H9 (cell line): ENCODE measurements at regions not wholly inside any gene's neighbourhood (a gene's known extent, or its start where the extent isn't known, plus 50 kb on each side); places are given as distances from the start of the nearest gene placed in this dataset.

Experiments used
- DNase-seq: peaks from one replicate; pipeline ENCODE4 v3.0.0-alpha.2; 2017
- H2AFZ ChIP-seq: one replicate; pipeline ENCODE4 v1.6.1; 2013; ENCODE audit warnings: mild to moderate bottlenecking, low read length, control low read depth, moderate library complexity
- H2AK5ac ChIP-seq: 2 replicates; pipeline ENCODE4 v1.6.1; 2013; ENCODE audit warnings: low read length, control low read depth, mixed read lengths; ENCODE audit not compliant: insufficient read length
- H2BK120ac ChIP-seq: one replicate; pipeline ENCODE4 v1.6.1; 2013; ENCODE audit warnings: low read depth, mild to moderate bottlenecking, low read length, control low read depth, inconsistent platforms; ENCODE audit not compliant: poor library complexity, severe bottlenecking
- H2BK12ac ChIP-seq: 2 replicates; pipeline ENCODE4 v1.6.1; 2013; ENCODE audit warnings: low read length, control low read depth, mixed read lengths, low read depth; ENCODE audit not compliant: insufficient read length
- H2BK15ac ChIP-seq: 2 replicates; pipeline ENCODE4 v1.6.1; 2013; ENCODE audit warnings: low read depth, low read length, control low read depth
- H2BK20ac ChIP-seq: one replicate; pipeline ENCODE4 v1.6.1; 2013; ENCODE audit warnings: low read depth, mild to moderate bottlenecking, low read length, control low read depth, inconsistent platforms; ENCODE audit not compliant: poor library complexity, severe bottlenecking
- H2BK5ac ChIP-seq: 2 replicates; pipeline ENCODE4 v1.6.1; 2013; ENCODE audit warnings: low read length, control low read depth, mixed read lengths; ENCODE audit not compliant: insufficient read length
- H3K14ac ChIP-seq: 2 replicates; pipeline ENCODE4 v1.6.1; 2013; ENCODE audit warnings: low read length, control low read depth; ENCODE audit not compliant: insufficient read depth
- H3K18ac ChIP-seq: 2 replicates; pipeline ENCODE4 v1.6.1; 2013; ENCODE audit warnings: low read depth, mild to moderate bottlenecking, mixed read lengths, low read length, control low read depth; ENCODE audit not compliant: insufficient read length
- H3K23ac ChIP-seq: 2 replicates; pipeline ENCODE4 v1.6.1; 2013; ENCODE audit warnings: low read length, control low read depth, mixed read lengths, low read depth; ENCODE audit not compliant: insufficient read length
- H3K23me2 ChIP-seq: 2 replicates; pipeline ENCODE4 v1.6.1; 2013; ENCODE audit warnings: low read depth, mild to moderate bottlenecking, mixed read lengths, low read length, control low read depth; ENCODE audit not compliant: insufficient read length, poor library complexity, severe bottlenecking
- H3K27ac ChIP-seq: 2 replicates; pipeline ENCODE4 v1.5.1; 2013; ENCODE audit warnings: low read length, control low read depth, mixed read lengths, low read depth; ENCODE audit not compliant: insufficient read length
- H3K27me3 ChIP-seq: 2 replicates; pipeline ENCODE4 v1.6.1; 2013; ENCODE audit warnings: low read length, control low read depth, inconsistent platforms; ENCODE audit not compliant: insufficient read depth
- H3K4ac ChIP-seq: 2 replicates; pipeline ENCODE4 v1.6.1; 2013; ENCODE audit warnings: low read depth, mild to moderate bottlenecking, control low read depth, inconsistent platforms, low read length, moderate library complexity
- H3K4me1 ChIP-seq: 2 replicates; pipeline ENCODE4 v1.6.1; 2013; ENCODE audit warnings: low read length, control low read depth, inconsistent platforms; ENCODE audit not compliant: insufficient read depth
- H3K4me2 ChIP-seq: 2 replicates; pipeline ENCODE4 v1.6.1; 2013; ENCODE audit warnings: low read length, control low read depth, mixed read lengths; ENCODE audit not compliant: insufficient read length, insufficient read depth
- H3K56ac ChIP-seq: 2 replicates; pipeline ENCODE4 v1.6.1; 2013; ENCODE audit warnings: low read depth, mild to moderate bottlenecking, mixed read lengths, low read length, control low read depth; ENCODE audit not compliant: insufficient read length
- H3K79me1 ChIP-seq: 2 replicates; pipeline ENCODE4 v1.6.1; 2013; ENCODE audit warnings: low read depth, mild to moderate bottlenecking, moderate library complexity, low read length, control low read depth, inconsistent platforms; ENCODE audit not compliant: insufficient read depth, poor library complexity, severe bottlenecking
- H3K79me2 ChIP-seq: 2 replicates; pipeline ENCODE4 v1.6.1; 2013; ENCODE audit warnings: low read length, control low read depth, inconsistent platforms; ENCODE audit not compliant: insufficient read depth
- H3K9ac ChIP-seq: 2 replicates; pipeline ENCODE4 v1.6.1; 2013; ENCODE audit warnings: low read length, control low read depth, mixed read lengths; ENCODE audit not compliant: insufficient read length; ENCODE audit errors: extremely low read depth
- H3K9me3 ChIP-seq: one replicate; pipeline ENCODE4 v1.6.1; 2013; ENCODE audit warnings: low read depth, low read length, inconsistent platforms; ENCODE audit not compliant: control insufficient read depth
- H3T11ph ChIP-seq: one replicate; pipeline ENCODE4 v1.6.1; 2013; ENCODE audit warnings: mild to moderate bottlenecking, low read length, control low read depth, inconsistent platforms
- H4K20me1 ChIP-seq: one replicate; pipeline ENCODE4 v1.6.1; 2013; ENCODE audit not compliant: control insufficient read depth, insufficient read length, insufficient read depth
- H4K5ac ChIP-seq: 2 replicates; pipeline ENCODE4 v1.6.1; 2013; ENCODE audit warnings: low read depth, mild to moderate bottlenecking, mixed read lengths, low read length, control low read depth; ENCODE audit not compliant: insufficient read length
- H4K8ac ChIP-seq: replicated peaks from 2 replicates; pipeline ENCODE4 v1.6.1; 2013; ENCODE audit warnings: low read length, control low read depth, mixed read lengths, low read depth; ENCODE audit not compliant: insufficient read length
- H4K91ac ChIP-seq: 2 replicates; pipeline ENCODE4 v1.6.1; 2013; ENCODE audit warnings: low read depth, mild to moderate bottlenecking, moderate library complexity, mixed read lengths, low read length, control low read depth; ENCODE audit not compliant: insufficient read length
- H3K27ac Mint-ChIP-seq, 3 experiments: 2 replicates in 2 of 3; 3 replicates in 1 of 3; pipeline ENCODE4 v1.8.0; 2020 to 2021; ENCODE audit warnings: mixed read lengths in 3 of 3, mild to moderate bottlenecking in 1 of 3, moderate library complexity in 1 of 3
- H3K27me3 Mint-ChIP-seq: 2 replicates; pipeline ENCODE4 v1.8.0; 2021; ENCODE audit warnings: low read depth, mild to moderate bottlenecking, moderate library complexity, mixed read lengths
- H3K36me3 Mint-ChIP-seq, 3 experiments: 2 replicates in 2 of 3; 3 replicates in 1 of 3; pipeline ENCODE4 v1.8.0; 2020 to 2021; ENCODE audit warnings: low read depth in 3 of 3, mixed read lengths in 3 of 3; ENCODE audit not compliant: insufficient read depth in 1 of 3
- H3K4me1 Mint-ChIP-seq, 2 experiments: 2 replicates each; pipeline ENCODE4 v1.8.0; 2020; ENCODE audit warnings: mixed read lengths in 2 of 2
- H3K4me3 Mint-ChIP-seq, 2 experiments: 2 replicates in 1 of 2; 3 replicates in 1 of 2; pipeline ENCODE4 v1.8.0; 2020 to 2021; ENCODE audit warnings: mild to moderate bottlenecking in 2 of 2, mixed read lengths in 2 of 2, moderate library complexity in 1 of 2
- H3K9me3 Mint-ChIP-seq, 2 experiments: 2 replicates in 1 of 2; 3 replicates in 1 of 2; pipeline ENCODE4 v1.8.0; 2020; ENCODE audit warnings: mild to moderate bottlenecking in 2 of 2, mixed read lengths in 2 of 2, moderate library complexity in 1 of 2
- CTCF ChIP-seq: fragments of 200-600 bp; sonication (generic); conservative IDR thresholded peaks from 3 replicates; pipeline ENCODE4 v1.8.0; 2021; ENCODE audit warnings: antibody characterized with exemption, mild to moderate bottlenecking
- WGBS: extraction: QIAGEN DNeasy Blood & Tissue Kit; methylation state at CpG from one replicate; pipeline ENCODE4 v1.1.7; 2013; ENCODE audit warnings: missing lambda C conversion rate, low lambda C conversion rate, mixed read lengths; ENCODE audit not compliant: insufficient read length; ENCODE audit errors: extremely low coverage; 5-methylcytosine and 5-hydroxymethylcytosine counted together

GRCh38 chr4:8748236-8748575, 123.4 kb downstream of the HMX1 start:
- H3K36me3 Mint-ChIP-seq = no peaks in the 10 kb centered on the region
- Histone ChIP-seq H3K79me1 (no peaks in the 10 kb centered on the region), H3T11ph (no peak overlapping the region), H2BK15ac (no peak overlapping the region), H3K18ac (no peak overlapping the region), H2BK5ac (no peak overlapping the region), H4K20me1 (no peaks in the 10 kb centered on the region), H2AFZ (no peak overlapping the region), H3K79me2 (no peaks in the 10 kb centered on the region), H3K9ac (no peak overlapping the region), H3K56ac (no peak overlapping the region), H2BK120ac (no peak overlapping the region), H3K27me3 (0 out of 2 replicates have a peak, but pooled peaks cover 2% of the 10 kb centered on the region), H4K5ac (no peak overlapping the region), H2BK12ac (no peak overlapping the region), H4K91ac (no peak overlapping the region), H3K27ac (no peak overlapping the region), H3K14ac (no peak overlapping the region), H3K23me2 (no peaks in the 10 kb centered on the region), H3K4ac (no peak overlapping the region), H3K4me1 (no peaks in the 10 kb centered on the region), H3K4me2 (no peak overlapping the region), H4K8ac (no peak overlapping the region), H2BK20ac (no peak overlapping the region), H3K23ac (no peak overlapping the region), H2AK5ac (no peak overlapping the region), H3K9me3 (no peaks in the 10 kb centered on the region)
- peaks cover 6 to 7% of the 10 kb centered on the region in 2 experiments; a peak in 2 of 5 replicates for H3K9me3 Mint-ChIP-seq
- H3K27ac Mint-ChIP-seq = no peak overlapping the region
- no CpG with 5 or more reads among the region's 9 CpGs for WGBS
- H3K4me1 Mint-ChIP-seq = peaks cover 9 to 17% of the 10 kb centered on the region in 2 experiments
- no peak for DNase-seq
- peaks cover 23% of the 10 kb centered on the region for H3K27me3 Mint-ChIP-seq
- no peak for TF ChIP-seq CTCF
- H3K4me3 Mint-ChIP-seq = no peak overlapping the region
